NCI-H524 (cell line): ENCODE measurements at regions not wholly inside any gene's neighbourhood (a gene's known extent, or its start where the extent isn't known, plus 50 kb on each side); places are given as distances from the start of the nearest gene placed in this dataset.
A peak's percentile ranks its signal among the peaks of the same experiment; 100 is the strongest.

Experiments
- DNase-seq, 2 experiments: peaks; one replicate each; lab custom pipeline; 2025; lab: John Stamatoyannopoulos, UW

- DNase-seq, result no peak
These were observed 203.5 kb upstream of the GUCY1A2 start for GRCh38 chr11:107221748-107222285.

GRCh38 chr11:107218123-107219013 is 200.1 kb upstream of the GUCY1A2 start:
- peak; percentile 8 to 55 for DNase-seq

GRCh38 chr11:107217444-107217843 is 199.2 kb upstream of the GUCY1A2 start:
- DNase-seq, result no peak

GRCh38 chr11:107215010-107215409 is 196.7 kb upstream of the GUCY1A2 start:
- DNase-seq, result no peak

- no peak for DNase-seq
These were observed 185.4 kb upstream of the GUCY1A2 start for GRCh38 chr11:107203656-107204055.

- DNase-seq, result peak in 1 of 2 experiments; percentile 60
These were observed 184.0 kb upstream of the GUCY1A2 start for GRCh38 chr11:107202241-107202640.

GRCh38 chr11:107198490-107199007 is 180.3 kb upstream of the GUCY1A2 start:
- no peak for DNase-seq

- DNase-seq, result no peak
These were observed 179.7 kb upstream of the GUCY1A2 start for GRCh38 chr11:107197932-107198331.

- DNase-seq, result no peak
These were observed 178.5 kb upstream of the GUCY1A2 start for GRCh38 chr11:107196732-107197131.

GRCh38 chr11:107184986-107185385 is 166.7 kb upstream of the GUCY1A2 start:
- no peak for DNase-seq

- peak in 1 of 2 experiments; percentile 9 for DNase-seq
These were observed 165.7 kb upstream of the GUCY1A2 start for GRCh38 chr11:107183953-107184352.

- DNase-seq, result no peak
These were observed 164.7 kb upstream of the GUCY1A2 start for GRCh38 chr11:107182978-107183377.

GRCh38 chr11:107180236-107180635 is 162.0 kb upstream of the GUCY1A2 start:
- DNase-seq, result no peak

GRCh38 chr11:107179829-107180228 is 161.6 kb upstream of the GUCY1A2 start:
- no peak for DNase-seq

GRCh38 chr11:107177106-107177477 is 158.8 kb upstream of the GUCY1A2 start:
- no peak for DNase-seq

GRCh38 chr11:107176148-107177105 is 158.2 kb upstream of the GUCY1A2 start:
- no peak for DNase-seq

- no peak for DNase-seq
These were observed 156.6 kb upstream of the GUCY1A2 start for GRCh38 chr11:107174856-107175255.

GRCh38 chr11:107172996-107173395 is 154.7 kb upstream of the GUCY1A2 start:
- no peak for DNase-seq

- no peak for DNase-seq
These were observed 139.5 kb upstream of the GUCY1A2 start for GRCh38 chr11:107157809-107158187.

- no peak for DNase-seq
These were observed 139.0 kb upstream of the GUCY1A2 start for GRCh38 chr11:107157146-107157808.

GRCh38 chr11:107151579-107151978 is 133.3 kb upstream of the GUCY1A2 start:
- no peak for DNase-seq

GRCh38 chr11:107151158-107151557 is 132.9 kb upstream of the GUCY1A2 start:
- no peak for DNase-seq
